Gastroesophageal sphincter (tissue), 4 donors: ENCODE measurements at regions not wholly inside any gene's neighbourhood (a gene's known extent, or its start where the extent isn't known, plus 50 kb on each side); places are given as distances from the start of the nearest gene placed in this dataset.

Source experiments
- ATAC-seq: fragments of 150-250 bp; one replicate; pipeline ENCODE4 v1.9.1; 2016; ENCODE audit warnings: mild to moderate bottlenecking, moderate library complexity
- H3K27ac ChIP-seq, 4 donors: fragments of 200-600 bp; sonication (generic) in 3 of 4; 1 replicate in 3 of 4; 2 replicates in 1 of 4; pipeline ENCODE4 v1.5.1; 2016 to 2019
- H3K27me3 ChIP-seq: fragments of 200-600 bp; sonication (generic); one replicate; pipeline ENCODE4 v1.5.1; 2019
- H3K36me3 ChIP-seq, 2 donors: fragments of 200-600 bp; sonication (generic); one replicate each; pipeline ENCODE4 v1.5.1; 2019; ENCODE audit warnings: control low read depth in 1 of 2
- H3K4me1 ChIP-seq, 3 donors: fragments of 200-600 bp; sonication (generic); 1 replicate in 2 of 3; 2 replicates in 1 of 3; pipeline ENCODE4 v1.5.1; 2016 to 2019; ENCODE audit warnings: control low read depth in 2 of 3
- H3K4me3 ChIP-seq, 2 donors: fragments of 200-600 bp; sonication (generic); one replicate each; pipeline ENCODE4 v1.5.1; 2019; ENCODE audit warnings: mild to moderate bottlenecking in 1 of 2, moderate library complexity in 1 of 2
- H3K9me3 ChIP-seq, 3 donors: fragments of 200-600 bp; sonication (generic); one replicate each; pipeline ENCODE4 v1.5.1; 2017 to 2019; ENCODE audit warnings: control low read depth in 2 of 3
- CTCF ChIP-seq, 4 experiments: fragments of 200-600 bp in 2 of 4; fragments of 450-650 bp in 2 of 4; sonication (generic) in 1 of 4; IDR thresholded peaks; one replicate each; pipeline ENCODE4 v1.5.1; 2017 to 2019; ENCODE audit warnings: antibody characterized with exemption in 4 of 4, mild to moderate bottlenecking in 2 of 4, moderate library complexity in 2 of 4
- EP300 ChIP-seq: sonication (generic); formaldehyde crosslinking; IDR thresholded peaks from one replicate; pipeline ENCODE4 v1.6.1; 2017; ENCODE audit warnings: antibody characterized with exemption, mild to moderate bottlenecking
- POLR2A ChIP-seq, 2 donors: fragments of 450-650 bp; IDR thresholded peaks; one replicate each; pipeline ENCODE4 v1.6.1; 2017; ENCODE audit warnings: antibody characterized with exemption in 2 of 2, mild to moderate bottlenecking in 2 of 2, moderate library complexity in 1 of 2
- POLR2AphosphoS5 ChIP-seq: sonication (generic); formaldehyde crosslinking; IDR thresholded peaks from one replicate; pipeline ENCODE4 v1.6.1; 2017; ENCODE audit warnings: antibody characterized with exemption
- WGBS, 2 donors: methylation state at CpG; one replicate each; pipeline ENCODE4 v1.1.5; 2018; ENCODE audit warnings: low coverage in 1 of 2; 5-methylcytosine and 5-hydroxymethylcytosine counted together

GRCh38 chr16:6633456-6633855 is 699.2 kb upstream of the RBFOX1 start:
- WGBS, 2 donors, result 55% methylated on average over 5 of the region's 5 CpGs; no CpG with 5 or more reads in 1 of the 2 donors
- no peak for TF ChIP-seq EP300
- no peak for TF ChIP-seq POLR2A (IDR thresholded peaks at IDR 0.05)
- TF ChIP-seq CTCF (IDR thresholded peaks at IDR 0.05), result no peak
- no peak for TF ChIP-seq POLR2AphosphoS5
- Histone ChIP-seq H3K4me1 (no peaks in the 10 kb centered on the region), H3K4me3 (no peak overlapping the region), H3K36me3 (no peaks in the 10 kb centered on the region), H3K27ac (no peak overlapping the region), H3K27me3 (no peaks in the 10 kb centered on the region), H3K9me3 (no peaks in the 10 kb centered on the region)
- ATAC-seq, result no peak

GRCh38 chr16:6629110-6629509 is 703.5 kb upstream of the RBFOX1 start:
- Histone ChIP-seq H3K4me1 (no peaks in the 10 kb centered on the region), H3K4me3 (no peak overlapping the region), H3K27ac (no peak overlapping the region), H3K27me3 (no peaks in the 10 kb centered on the region), H3K36me3 (no peaks in the 10 kb centered on the region), H3K9me3 (no peaks in the 10 kb centered on the region)
- WGBS, 2 donors, result 48% methylated on average over 5 of the region's 5 CpGs
- no peak for ATAC-seq
- TF ChIP-seq POLR2AphosphoS5, result no peak
- no peak for TF ChIP-seq CTCF (IDR thresholded peaks at IDR 0.05)
- no peak for TF ChIP-seq EP300
- no peak for TF ChIP-seq POLR2A (IDR thresholded peaks at IDR 0.05)

- ATAC-seq, result no peak
- Histone ChIP-seq H3K4me1 (no peaks in the 10 kb centered on the region), H3K27me3 (no peaks in the 10 kb centered on the region), H3K36me3 (no peaks in the 10 kb centered on the region), H3K4me3 (no peak overlapping the region), H3K27ac (no peak overlapping the region), H3K9me3 (peaks cover 0 to 8% (median 0%) of the 10 kb centered on the region in 3 donors)
- no peak for TF ChIP-seq EP300
- 58 to 100% methylated on average over 3 of the region's 3 CpGs for WGBS, 2 donors
Measured at GRCh38 chr16:6625606-6626005, 707.0 kb upstream of the RBFOX1 start.

- TF ChIP-seq CTCF (IDR thresholded peaks at IDR 0.05) (no peak), POLR2A (IDR thresholded peaks at IDR 0.05) (no peak), POLR2AphosphoS5 (no peak), EP300 (no peak)
- peaks cover 0 to 17% (median 0%) of the 10 kb centered on the region in 3 donors for H3K9me3 ChIP-seq
- no peaks in the 10 kb centered on the region for H3K36me3 ChIP-seq
- no peak overlapping the region for H3K27ac ChIP-seq
- ATAC-seq, result no peak
- WGBS, 2 donors, result 17 to 60% methylated on average over 2 to 5 of the region's 5 CpGs
- no peaks in the 10 kb centered on the region for H3K4me1 ChIP-seq
- no peak overlapping the region for H3K4me3 ChIP-seq
- H3K27me3 ChIP-seq, result peaks cover 5% of the 10 kb centered on the region
Measured at GRCh38 chr16:6618874-6619273, 713.8 kb upstream of the RBFOX1 start.

GRCh38 chr16:6616746-6617145 is 715.9 kb upstream of the RBFOX1 start:
- no peaks in the 10 kb centered on the region for H3K36me3 ChIP-seq
- no peak overlapping the region for H3K4me3 ChIP-seq
- 50 to 66% methylated on average over 6 of the region's 6 CpGs for WGBS, 2 donors
- TF ChIP-seq POLR2AphosphoS5 (no peak), CTCF (IDR thresholded peaks at IDR 0.05) (no peak), EP300 (no peak), POLR2A (IDR thresholded peaks at IDR 0.05) (no peak)
- ATAC-seq, result no peak
- peaks cover 0 to 17% (median 0%) of the 10 kb centered on the region in 3 donors for H3K9me3 ChIP-seq
- peaks cover 10% of the 10 kb centered on the region for H3K27me3 ChIP-seq
- H3K4me1 ChIP-seq, result no peaks in the 10 kb centered on the region
- no peak overlapping the region for H3K27ac ChIP-seq
